H1 (cell line): ENCODE measurements at regions not wholly inside any gene's neighbourhood (a gene's known extent, or its start where the extent isn't known, plus 50 kb on each side); places are given as distances from the start of the nearest gene placed in this dataset.

Source experiments
- CTCF ChIA-PET: fragments of 300-600 bp; sonication (Branson Sonifier 250); formaldehyde crosslinking; loops from one replicate; lab custom pipeline; 2021; ENCODE audit not compliant: partially characterized antibody; lab: Charles Lee
- POLR2A ChIA-PET: fragments of 300-600 bp; sonication (Branson Sonifier 250); formaldehyde crosslinking; loops from one replicate; lab custom pipeline; 2021; ENCODE audit warnings: inconsistent platforms; ENCODE audit not compliant: partially characterized antibody; lab: Charles Lee
- DNase-seq, 2 experiments: peaks; one replicate each; pipeline versions ENCODE4 v3.0.0 to v3.0.0-alpha.2; 2010 to 2022; ENCODE audit warnings: low spot score in 2 of 2, low read depth in 1 of 2, mixed read lengths in 1 of 2
- FAIRE-seq: peaks from 2 replicates; lab custom pipeline; 2011; peaks lifted over from hg19 to GRCh38; lab: Jason Lieb, UNC
- H2AFZ ChIP-seq: 2 replicates; pipeline ENCODE4 v1.8.1; 2012; ENCODE audit warnings: low read length, inconsistent platforms
- H2AK5ac ChIP-seq: 2 replicates; pipeline ENCODE4 v1.6.1; 2013; ENCODE audit warnings: low read depth, low read length
- H2BK120ac ChIP-seq: replicated peaks from 2 replicates; pipeline ENCODE3; 2013; ENCODE audit warnings: low read depth, low read length, inconsistent platforms
- H2BK12ac ChIP-seq: 2 replicates; pipeline ENCODE4 v1.6.1; 2013; ENCODE audit warnings: low read depth, low read length
- H2BK15ac ChIP-seq: 2 replicates; pipeline ENCODE4 v1.6.1; 2013; ENCODE audit warnings: low read length
- H2BK20ac ChIP-seq: 2 replicates; pipeline ENCODE4 v1.6.1; 2013; ENCODE audit warnings: low read length
- H2BK5ac ChIP-seq: 2 replicates; pipeline ENCODE4 v1.6.1; 2013; ENCODE audit warnings: low read depth, low read length
- H3K14ac ChIP-seq: 2 replicates; pipeline ENCODE4 v1.6.1; 2013; ENCODE audit warnings: inconsistent platforms; ENCODE audit not compliant: insufficient read length
- H3K18ac ChIP-seq: 2 replicates; pipeline ENCODE4 v1.6.1; 2013; ENCODE audit warnings: low read length; ENCODE audit errors: extremely low read depth
- H3K23ac ChIP-seq: 2 replicates; pipeline ENCODE4 v1.6.1; 2013; ENCODE audit warnings: inconsistent platforms; ENCODE audit not compliant: insufficient read length
- H3K23me2 ChIP-seq: 2 replicates; pipeline ENCODE4 v1.6.1; 2013; ENCODE audit warnings: low read depth, low read length
- H3K27ac ChIP-seq: 2 replicates; pipeline ENCODE4 v1.6.1; 2011; ENCODE audit warnings: low read depth, low read length, inconsistent platforms
- H3K27me3 ChIP-seq, 4 experiments: replicated peaks in 1 of 4; 1 replicate in 1 of 4; 2 replicates in 3 of 4; pipeline versions ENCODE4 v1.6.1 to v1.8.1; 2011 to 2013; ENCODE audit warnings: low read length in 3 of 4, mild to moderate bottlenecking in 3 of 4, inconsistent platforms in 2 of 4, mixed read lengths in 2 of 4, moderate library complexity in 1 of 4; ENCODE audit not compliant: control insufficient read depth in 3 of 4, insufficient read depth in 3 of 4; ENCODE audit errors: extremely low read depth in 1 of 4
- H3K36me3 ChIP-seq, 4 experiments: 2 replicates each; pipeline versions ENCODE4 v1.6.1 to v1.8.1; 2011 to 2013; ENCODE audit warnings: mild to moderate bottlenecking in 4 of 4, low read length in 3 of 4, moderate library complexity in 2 of 4, control low read depth in 1 of 4, inconsistent platforms in 1 of 4; ENCODE audit not compliant: insufficient read depth in 4 of 4, control insufficient read depth in 2 of 4
- H3K4ac ChIP-seq: replicated peaks from 2 replicates; pipeline ENCODE3; 2013; ENCODE audit warnings: low read length, low read depth, mixed read lengths, inconsistent platforms; ENCODE audit not compliant: insufficient read length
- H3K4me1 ChIP-seq, 4 experiments: replicated peaks in 1 of 4; 1 replicate in 1 of 4; 2 replicates in 3 of 4; pipeline versions ENCODE4 v1.6.1 to v1.8.1; 2011 to 2013; ENCODE audit warnings: low read length in 3 of 4, inconsistent platforms in 2 of 4, mixed read lengths in 1 of 4; ENCODE audit not compliant: insufficient read depth in 4 of 4, control insufficient read depth in 3 of 4
- H3K4me2 ChIP-seq, 2 experiments: 2 replicates each; pipeline versions ENCODE4 v1.6.1 to v1.8.1; 2011 to 2013; ENCODE audit warnings: low read depth in 2 of 2, low read length in 2 of 2, control low read depth in 1 of 2, inconsistent platforms in 1 of 2, mild to moderate bottlenecking in 1 of 2; ENCODE audit not compliant: insufficient read depth in 1 of 2
- H3K4me3 ChIP-seq, 4 experiments: fragments of 200-600, 300-600 bp in 1 of 4; sonication (generic), shearing (Covaris generic), sonication (Bioruptor Twin) in 1 of 4; 2 replicates each; pipeline versions ENCODE4 v1.5.1 to v1.8.1; 2011 to 2016; ENCODE audit warnings: low read length in 4 of 4, low read depth in 3 of 4, control low read depth in 2 of 4, inconsistent platforms in 2 of 4, mild to moderate bottlenecking in 2 of 4, mixed read lengths in 1 of 4, moderate library complexity in 1 of 4; ENCODE audit not compliant: insufficient read depth in 2 of 4; ENCODE audit errors: extremely low read depth in 1 of 4
- H3K56ac ChIP-seq: replicated peaks from 2 replicates; pipeline ENCODE3; 2013; ENCODE audit warnings: low read depth, mild to moderate bottlenecking, mixed read lengths, low read length, inconsistent platforms; ENCODE audit not compliant: insufficient read length
- H3K79me1 ChIP-seq: 2 replicates; pipeline ENCODE4 v1.6.1; 2013; ENCODE audit warnings: low read depth, low read length, control low read depth
- H3K79me2 ChIP-seq, 2 experiments: 2 replicates each; pipeline versions ENCODE4 v1.6.1 to v1.8.1; 2012 to 2013; ENCODE audit warnings: low read length in 2 of 2, mild to moderate bottlenecking in 2 of 2, inconsistent platforms in 1 of 2; ENCODE audit not compliant: insufficient read depth in 2 of 2, control insufficient read depth in 1 of 2
- H3K9ac ChIP-seq, 4 experiments: replicated peaks in 1 of 4; 1 replicate in 1 of 4; 2 replicates in 3 of 4; pipeline versions ENCODE4 v1.6.1 to v1.8.1; 2011 to 2013; ENCODE audit warnings: low read depth in 3 of 4, low read length in 3 of 4, control low read depth in 2 of 4, mild to moderate bottlenecking in 2 of 4, moderate library complexity in 2 of 4, inconsistent platforms in 1 of 4; ENCODE audit errors: extremely low read depth in 1 of 4
- H3K9me3 ChIP-seq, 2 experiments: 2 replicates each; pipeline versions ENCODE4 v1.6.1 to v1.8.1; 2012 to 2013; ENCODE audit warnings: mild to moderate bottlenecking in 2 of 2, moderate library complexity in 2 of 2, control low read depth in 1 of 2, inconsistent platforms in 1 of 2, low read depth in 1 of 2, low read length in 1 of 2, mixed read lengths in 1 of 2; ENCODE audit not compliant: insufficient read depth in 2 of 2
- H4K20me1 ChIP-seq, 2 experiments: replicated peaks in 1 of 2; 2 replicates each; pipeline versions ENCODE3 to v1.8.1; 2011 to 2013; ENCODE audit warnings: inconsistent platforms in 2 of 2, low read length in 2 of 2, mild to moderate bottlenecking in 1 of 2; ENCODE audit not compliant: insufficient read depth in 2 of 2, control insufficient read depth in 1 of 2
- H4K5ac ChIP-seq: 2 replicates; pipeline ENCODE4 v1.6.1; 2013; ENCODE audit warnings: low read length, low read depth, mixed read lengths, inconsistent platforms; ENCODE audit not compliant: insufficient read length
- H4K8ac ChIP-seq: 2 replicates; pipeline ENCODE4 v1.8.0; 2013; ENCODE audit warnings: mild to moderate bottlenecking, moderate library complexity, low read length, inconsistent platforms; ENCODE audit not compliant: insufficient read depth; ENCODE audit errors: extremely low read depth
- H4K91ac ChIP-seq: replicated peaks from 2 replicates; pipeline ENCODE3; 2013; ENCODE audit warnings: low read length, mixed read lengths, inconsistent platforms; ENCODE audit not compliant: insufficient read length
- ASH2L ChIP-seq: fragments of 200-600, 300-600 bp; sonication (generic); IDR thresholded peaks from one replicate; pipeline ENCODE4 v1.7.1; 2017; ENCODE audit warnings: low read length
- ATF2 ChIP-seq: IDR thresholded peaks from 2 replicates; pipeline ENCODE4 v1.6.1; 2012; ENCODE audit warnings: low read length, inconsistent platforms
- CEBPB ChIP-seq: IDR thresholded peaks from 2 replicates; pipeline ENCODE4 v1.6.1; 2012; ENCODE audit warnings: low read depth, low read length
- EP300 ChIP-seq, 2 experiments: IDR thresholded peaks; 1 replicate in 1 of 2; 2 replicates in 1 of 2; pipeline ENCODE4 v1.6.1; 2011 to 2012; ENCODE audit warnings: low read depth in 2 of 2, low read length in 2 of 2, mild to moderate bottlenecking in 2 of 2, borderline replicate concordance in 1 of 2, inconsistent platforms in 1 of 2, moderate library complexity in 1 of 2
- GABPA ChIP-seq: IDR thresholded peaks from 2 replicates; pipeline ENCODE4 v1.6.1; 2011; ENCODE audit warnings: mild to moderate bottlenecking, low read length, moderate library complexity, borderline replicate concordance; ENCODE audit not compliant: insufficient read depth
- GTF2F1 ChIP-seq: IDR thresholded peaks from 2 replicates; pipeline ENCODE4 v1.6.1; 2012; ENCODE audit warnings: low read depth, low read length, improper control_type of control experiment, borderline replicate concordance
- MAFK ChIP-seq: IDR thresholded peaks from 2 replicates; pipeline ENCODE4 v1.6.1; 2012; ENCODE audit warnings: low read depth, mild to moderate bottlenecking, improper control_type of control experiment, low read length
- RBBP5 ChIP-seq: IDR thresholded peaks from 2 replicates; pipeline ENCODE4 v1.7.1; 2012; ENCODE audit warnings: low read depth, mild to moderate bottlenecking, inconsistent platforms, low read length, moderate library complexity, borderline replicate concordance
- RNF2 ChIP-seq: fragments of 200-900, 300-1000 bp; sonication (generic); IDR thresholded peaks from 2 replicates; pipeline ENCODE4 v1.7.1; 2016; ENCODE audit warnings: borderline replicate concordance, low read depth, mild to moderate bottlenecking, antibody characterized with exemption, low read length; ENCODE audit not compliant: poor library complexity, severe bottlenecking; ENCODE audit errors: missing control alignments
- SP2 ChIP-seq: IDR thresholded peaks from 2 replicates; pipeline ENCODE4 v1.6.1; 2012; ENCODE audit warnings: mild to moderate bottlenecking, low read length, inconsistent platforms
- TAF7 ChIP-seq: optimal IDR thresholded peaks from 2 replicates; pipeline ENCODE3; 2011; ENCODE audit warnings: low read depth, mild to moderate bottlenecking, inconsistent platforms, low read length, moderate library complexity, borderline replicate concordance
- TCF12 ChIP-seq: IDR thresholded peaks from 2 replicates; pipeline ENCODE4 v1.6.1; 2011; ENCODE audit warnings: low read depth, mild to moderate bottlenecking, low read length
- TEAD4 ChIP-seq: IDR thresholded peaks from 2 replicates; pipeline ENCODE4 v1.6.1; 2012; ENCODE audit warnings: low read depth, low read length, inconsistent platforms, mixed read lengths
- WGBS, 2 experiments: shearing (Covaris generic) in 1 of 2; methylation state at CpG; one replicate each; pipeline versions ENCODE4 v1.1.6 to v1.1.7; 2013 to 2015; ENCODE audit warnings: low lambda C conversion rate in 2 of 2, mixed read lengths in 2 of 2, inconsistent platforms in 1 of 2, low coverage in 1 of 2, missing lambda C conversion rate in 1 of 2; ENCODE audit not compliant: insufficient replicate concordance in 2 of 2, insufficient coverage in 1 of 2, insufficient read length in 1 of 2; ENCODE audit errors: extremely low coverage in 1 of 2, missing lambda C conversion rate in 1 of 2; 5-methylcytosine and 5-hydroxymethylcytosine counted together

GRCh38 chr13:70297189-70297616 lies 189.0 kb upstream of the KLHL1 start:
- H2BK12ac ChIP-seq, result no peak overlapping the region
- FAIRE-seq (no peak), DNase-seq (no peak)
- H4K5ac ChIP-seq, result no peak overlapping the region
- H4K20me1 ChIP-seq, result no peaks in the 10 kb centered on the region
- H2AK5ac ChIP-seq, result no peak overlapping the region
- CTCF ChIA-PET, result interaction anchor here (0.7 to 1.3 kb wide), 2 partner anchors 12 to 14 kb away, joined by 3 to 4 read pairs; no protein-coding TSS in a partner anchor
- no peak overlapping the region for H3K14ac ChIP-seq
- no peak overlapping the region for H3K27ac ChIP-seq
- no peaks in the 10 kb centered on the region for H3K27me3 ChIP-seq
- H3K23ac ChIP-seq, result no peak overlapping the region
- H4K8ac ChIP-seq, result no peak overlapping the region
- H3K79me2 ChIP-seq, result no peaks in the 10 kb centered on the region
- H2BK15ac ChIP-seq, result no peak overlapping the region
- H2BK5ac ChIP-seq, result no peak overlapping the region
- no peak overlapping the region for H3K4me2 ChIP-seq
- WGBS, 2 experiments, result 93% methylated on average over 9 of the region's 12 CpGs; no CpG with 5 or more reads in 1 of the 2 experiments
- H3K18ac ChIP-seq, result no peak overlapping the region
- H3K4ac ChIP-seq, result no peak overlapping the region
- no peak overlapping the region for H3K4me3 ChIP-seq
- no peak overlapping the region for H2AFZ ChIP-seq
- H3K36me3 ChIP-seq, result no peaks in the 10 kb centered on the region
- no peak overlapping the region for H3K56ac ChIP-seq
- H3K4me1 ChIP-seq, result no peaks in the 10 kb centered on the region
- H3K9me3 ChIP-seq, result peaks cover 3 to 10% of the 10 kb centered on the region in 2 experiments; a peak in 2 of 4 replicates
- H2BK120ac ChIP-seq, result no peak overlapping the region
- POLR2A ChIA-PET, result no interaction called here
- H3K23me2 ChIP-seq, result no peaks in the 10 kb centered on the region
- no peak overlapping the region for H4K91ac ChIP-seq
- no peaks in the 10 kb centered on the region for H3K79me1 ChIP-seq
- H2BK20ac ChIP-seq, result no peak overlapping the region
- no peak overlapping the region for H3K9ac ChIP-seq
- TF ChIP-seq RBBP5, result no peak
- no peak for TF ChIP-seq GABPA
- TF ChIP-seq CEBPB, result no peak
- no peak for TF ChIP-seq MAFK
- no peak for TF ChIP-seq ATF2
- TF ChIP-seq TEAD4, result no peak
- TF ChIP-seq RNF2, result no peak
- TF ChIP-seq SP2, result no peak
- TF ChIP-seq TAF7, result no peak
- TF ChIP-seq EP300 (IDR thresholded peaks at IDR 0.05; ENCODE audit: borderline replicate concordance in 1 of 2, low read depth in 2 of 2, low read length in 2 of 2), result no peak
- no peak for TF ChIP-seq ASH2L
- TF ChIP-seq TCF12, result no peak
- no peak for TF ChIP-seq GTF2F1
